ENCODE measurements at regions not wholly inside any gene's neighbourhood (a gene's known extent, or its start where the extent isn't known, plus 50 kb on each side); places are given as distances from the start of the nearest gene placed in this dataset.

DNA sequence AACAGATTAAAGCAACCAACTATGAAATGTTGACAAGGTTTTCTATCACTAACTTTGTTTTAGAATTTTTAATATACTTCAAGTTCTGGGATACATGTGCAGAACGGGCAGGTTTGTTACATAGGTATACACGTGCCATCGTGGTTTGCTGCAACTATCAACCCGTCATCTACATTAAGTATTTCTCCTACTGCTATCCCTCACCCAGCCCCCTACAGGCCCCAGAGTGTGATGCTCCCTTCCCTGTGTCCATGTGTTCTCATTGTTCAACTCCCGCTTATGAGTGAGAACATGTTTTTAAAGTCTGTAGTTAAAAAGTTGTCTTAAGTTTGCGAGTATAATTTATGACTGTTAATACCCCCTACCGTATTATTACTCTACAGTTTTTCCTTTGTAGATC lies 844.3 kb upstream of the MANEA start:
- TF ChIP-seq, protein P1, sequence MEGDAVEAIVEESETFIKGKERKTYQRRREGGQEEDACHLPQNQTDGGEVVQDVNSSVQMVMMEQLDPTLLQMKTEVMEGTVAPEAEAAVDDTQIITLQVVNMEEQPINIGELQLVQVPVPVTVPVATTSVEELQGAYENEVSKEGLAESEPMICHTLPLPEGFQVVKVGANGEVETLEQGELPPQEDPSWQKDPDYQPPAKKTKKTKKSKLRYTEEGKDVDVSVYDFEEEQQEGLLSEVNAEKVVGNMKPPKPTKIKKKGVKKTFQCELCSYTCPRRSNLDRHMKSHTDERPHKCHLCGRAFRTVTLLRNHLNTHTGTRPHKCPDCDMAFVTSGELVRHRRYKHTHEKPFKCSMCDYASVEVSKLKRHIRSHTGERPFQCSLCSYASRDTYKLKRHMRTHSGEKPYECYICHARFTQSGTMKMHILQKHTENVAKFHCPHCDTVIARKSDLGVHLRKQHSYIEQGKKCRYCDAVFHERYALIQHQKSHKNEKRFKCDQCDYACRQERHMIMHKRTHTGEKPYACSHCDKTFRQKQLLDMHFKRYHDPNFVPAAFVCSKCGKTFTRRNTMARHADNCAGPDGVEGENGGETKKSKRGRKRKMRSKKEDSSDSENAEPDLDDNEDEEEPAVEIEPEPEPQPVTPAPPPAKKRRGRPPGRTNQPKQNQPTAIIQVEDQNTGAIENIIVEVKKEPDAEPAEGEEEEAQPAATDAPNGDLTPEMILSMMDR (IDR thresholded peaks at IDR 0.05) = no peak
- no peak for TF ChIP-seq POLR2AphosphoS5 (IDR thresholded peaks at IDR 0.05; ENCODE audit: insufficient read depth in 1 of 2, low read depth in 1 of 2)
- no peak for TF ChIP-seq POLR2A (IDR thresholded peaks at IDR 0.05)
